Type B pancreatic cell (in vitro differentiated cells): ENCODE measurements at regions not wholly inside any gene's neighbourhood (a gene's known extent, or its start where the extent isn't known, plus 50 kb on each side); places are given as distances from the start of the nearest gene placed in this dataset.

Source experiments
- DNase-seq: peaks from one replicate; pipeline ENCODE4 v3.0.0; 2021; ENCODE audit warnings: mixed read lengths; ENCODE audit not compliant: unreplicated experiment; ENCODE audit errors: extremely low spot score
- H3K27ac Mint-ChIP-seq: 2 replicates; pipeline ENCODE4 v1.8.0; 2021; ENCODE audit warnings: mild to moderate bottlenecking, mixed read lengths
- H3K27me3 Mint-ChIP-seq: 2 replicates; pipeline ENCODE4 v1.8.0; 2021; ENCODE audit warnings: mixed read lengths
- H3K36me3 Mint-ChIP-seq: 2 replicates; pipeline ENCODE4 v1.8.0; 2021; ENCODE audit warnings: mixed read lengths
- H3K4me1 Mint-ChIP-seq: one replicate; pipeline ENCODE4 v1.8.0; 2021; ENCODE audit warnings: mixed read lengths; ENCODE audit not compliant: unreplicated experiment
- H3K4me3 Mint-ChIP-seq: 2 replicates; pipeline ENCODE4 v1.8.0; 2021; ENCODE audit warnings: mild to moderate bottlenecking, mixed read lengths
- H3K9me3 Mint-ChIP-seq: 2 replicates; pipeline ENCODE4 v1.8.0; 2021; ENCODE audit warnings: mixed read lengths
- TF ChIP-seq, protein P1 (sequence below): fragments of 200-600 bp; sonication (generic); conservative IDR thresholded peaks from 2 replicates; pipeline ENCODE4 v1.5.0; 2021; ENCODE audit warnings: antibody characterized with exemption, mild to moderate bottlenecking

DNA sequence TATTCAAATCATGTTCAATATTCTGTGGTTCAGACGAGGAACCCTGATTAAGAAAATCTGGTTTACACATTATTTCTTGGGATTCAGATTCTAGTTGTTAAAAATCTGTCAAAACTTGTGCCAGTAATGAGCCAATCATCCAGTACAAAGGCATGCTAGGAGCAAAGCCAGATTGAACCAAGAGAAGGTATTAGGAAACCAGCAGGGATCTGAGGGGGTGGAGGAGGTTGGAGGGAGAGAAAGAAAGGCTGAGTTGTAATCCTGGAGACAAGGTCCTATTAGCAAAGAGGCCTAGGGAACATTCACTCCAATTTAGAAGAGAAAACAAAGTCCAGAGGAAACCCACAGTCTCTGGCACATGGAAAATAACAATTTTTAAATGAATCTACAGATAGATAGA lies 352.9 kb downstream of the LTN1 start:
- TF ChIP-seq, protein P1, sequence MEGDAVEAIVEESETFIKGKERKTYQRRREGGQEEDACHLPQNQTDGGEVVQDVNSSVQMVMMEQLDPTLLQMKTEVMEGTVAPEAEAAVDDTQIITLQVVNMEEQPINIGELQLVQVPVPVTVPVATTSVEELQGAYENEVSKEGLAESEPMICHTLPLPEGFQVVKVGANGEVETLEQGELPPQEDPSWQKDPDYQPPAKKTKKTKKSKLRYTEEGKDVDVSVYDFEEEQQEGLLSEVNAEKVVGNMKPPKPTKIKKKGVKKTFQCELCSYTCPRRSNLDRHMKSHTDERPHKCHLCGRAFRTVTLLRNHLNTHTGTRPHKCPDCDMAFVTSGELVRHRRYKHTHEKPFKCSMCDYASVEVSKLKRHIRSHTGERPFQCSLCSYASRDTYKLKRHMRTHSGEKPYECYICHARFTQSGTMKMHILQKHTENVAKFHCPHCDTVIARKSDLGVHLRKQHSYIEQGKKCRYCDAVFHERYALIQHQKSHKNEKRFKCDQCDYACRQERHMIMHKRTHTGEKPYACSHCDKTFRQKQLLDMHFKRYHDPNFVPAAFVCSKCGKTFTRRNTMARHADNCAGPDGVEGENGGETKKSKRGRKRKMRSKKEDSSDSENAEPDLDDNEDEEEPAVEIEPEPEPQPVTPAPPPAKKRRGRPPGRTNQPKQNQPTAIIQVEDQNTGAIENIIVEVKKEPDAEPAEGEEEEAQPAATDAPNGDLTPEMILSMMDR, result no peak
- H3K9me3 Mint-ChIP-seq, result no peaks in the 10 kb centered on the region
- H3K27me3 Mint-ChIP-seq, result no peaks in the 10 kb centered on the region
- no peak overlapping the region for H3K27ac Mint-ChIP-seq
- peaks cover 4% of the 10 kb centered on the region for H3K4me1 Mint-ChIP-seq
- no peak overlapping the region for H3K4me3 Mint-ChIP-seq
- DNase-seq, result no peak
- H3K36me3 Mint-ChIP-seq, result no peaks in the 10 kb centered on the region

DNA sequence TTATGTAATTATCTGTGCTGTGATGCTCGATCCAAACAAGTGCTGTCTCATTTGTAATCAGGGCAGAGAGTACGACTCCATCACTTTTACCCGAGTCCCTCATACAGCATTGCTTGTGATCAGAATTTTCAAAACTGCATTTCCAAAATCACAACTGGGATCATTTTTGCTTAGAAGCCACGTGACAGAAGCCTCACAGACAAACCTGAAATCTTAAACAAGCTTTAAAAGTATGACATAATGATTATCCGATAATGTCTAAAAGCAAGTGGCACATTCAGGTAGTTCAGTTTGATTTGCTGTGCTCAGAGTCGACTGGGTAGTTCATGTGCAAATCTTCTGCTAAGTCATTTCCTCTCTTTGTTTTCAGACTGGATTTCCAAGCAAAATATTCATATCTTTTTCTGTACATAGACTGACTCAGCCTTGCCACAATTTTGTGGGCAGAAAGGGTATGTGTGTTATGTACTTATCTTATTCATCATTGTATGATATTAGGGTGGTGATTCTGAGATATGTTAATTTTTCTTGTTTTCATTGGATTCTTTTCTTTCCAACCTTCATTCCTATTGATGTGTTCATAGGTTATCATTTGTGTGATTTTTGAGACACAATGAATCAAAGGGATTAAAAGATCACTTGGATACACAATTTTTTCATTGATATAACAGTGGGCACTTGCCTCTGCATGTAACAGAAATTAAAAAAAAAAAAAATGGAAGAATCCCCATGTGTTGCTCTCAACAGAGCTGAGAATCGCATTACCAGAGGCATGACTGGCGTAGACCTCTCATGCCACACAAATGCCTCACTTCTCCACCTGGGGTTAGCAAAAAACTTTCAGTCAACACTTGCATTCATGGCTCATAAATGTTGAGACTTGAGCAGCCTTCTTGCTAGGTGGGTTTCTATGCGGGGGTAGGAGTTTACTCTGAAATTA lies 355.7 kb downstream of the LTN1 start:
- H3K36me3 Mint-ChIP-seq, result no peaks in the 10 kb centered on the region
- peaks cover 4% of the 10 kb centered on the region for H3K4me1 Mint-ChIP-seq
- H3K9me3 Mint-ChIP-seq, result no peaks in the 10 kb centered on the region
- TF ChIP-seq, protein P1, result no peak
- no peak overlapping the region for H3K27ac Mint-ChIP-seq
- DNase-seq, result no peak
- no peaks in the 10 kb centered on the region for H3K27me3 Mint-ChIP-seq
- H3K4me3 Mint-ChIP-seq, result no peak overlapping the region

DNA sequence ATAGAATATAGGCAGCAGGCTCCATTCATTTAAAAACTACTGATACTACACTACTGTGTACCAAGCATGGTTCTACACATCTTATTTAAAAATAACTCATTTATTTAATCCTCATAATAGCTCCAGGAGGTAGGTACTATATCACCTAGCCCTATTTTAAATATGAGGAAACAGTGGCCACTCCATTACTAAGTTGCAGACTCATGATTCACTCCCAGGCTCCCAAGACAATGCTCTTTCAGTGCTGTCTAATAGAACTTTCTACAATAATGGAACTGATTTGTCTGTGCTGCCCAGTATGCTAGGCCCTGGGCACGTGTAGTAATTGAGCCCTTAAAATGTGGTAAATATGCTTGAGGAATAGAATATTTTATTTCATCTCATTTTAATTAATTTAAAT lies 357.1 kb downstream of the LTN1 start:
- Mint-ChIP-seq H3K4me3 (no peak overlapping the region), H3K36me3 (no peaks in the 10 kb centered on the region), H3K9me3 (no peaks in the 10 kb centered on the region), H3K4me1 (peaks cover 4% of the 10 kb centered on the region), H3K27ac (no peak overlapping the region), H3K27me3 (no peaks in the 10 kb centered on the region)
- no peak for DNase-seq
- TF ChIP-seq, protein P1, result no peak

DNA sequence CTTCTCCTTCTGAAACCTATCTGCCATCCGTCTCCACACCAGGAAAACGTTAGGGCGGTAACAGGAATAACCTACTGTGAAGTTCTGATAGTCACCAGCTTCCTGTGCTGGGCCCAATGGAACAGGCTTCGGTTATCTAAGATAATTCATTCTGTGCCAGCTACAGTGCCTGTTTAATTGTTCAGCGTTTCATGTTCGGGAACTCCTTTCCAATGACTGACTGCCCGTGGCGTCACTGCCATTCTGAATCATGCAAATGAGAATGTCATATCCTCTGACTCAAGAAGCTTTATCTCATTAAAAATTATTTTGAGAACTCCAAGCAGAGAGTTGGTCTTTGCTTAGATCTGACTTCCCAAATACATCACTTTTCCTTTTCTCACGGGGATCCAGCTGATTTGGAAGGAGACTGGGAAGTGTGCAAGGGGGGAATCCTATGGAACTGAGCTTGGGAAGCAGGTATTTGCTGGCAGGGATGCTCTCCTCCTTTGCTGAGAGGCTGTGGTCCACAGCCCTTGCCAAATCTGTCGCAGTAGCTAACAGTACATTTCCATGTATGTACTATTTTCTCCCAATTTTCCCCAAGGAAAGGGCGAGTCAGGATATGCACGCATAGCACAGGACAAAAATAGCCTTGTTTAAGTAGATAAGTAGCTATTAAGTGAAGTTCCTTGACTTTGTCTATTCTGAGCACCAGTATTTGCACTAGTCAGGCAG lies 358.7 kb downstream of the LTN1 start:
- H3K4me3 Mint-ChIP-seq, result no peak overlapping the region
- H3K36me3 Mint-ChIP-seq, result no peaks in the 10 kb centered on the region
- no peaks in the 10 kb centered on the region for H3K9me3 Mint-ChIP-seq
- TF ChIP-seq, protein P1, result no peak
- DNase-seq, result no peak
- no peaks in the 10 kb centered on the region for H3K27me3 Mint-ChIP-seq
- H3K27ac Mint-ChIP-seq, result no peak overlapping the region
- H3K4me1 Mint-ChIP-seq, result no peaks in the 10 kb centered on the region

DNA sequence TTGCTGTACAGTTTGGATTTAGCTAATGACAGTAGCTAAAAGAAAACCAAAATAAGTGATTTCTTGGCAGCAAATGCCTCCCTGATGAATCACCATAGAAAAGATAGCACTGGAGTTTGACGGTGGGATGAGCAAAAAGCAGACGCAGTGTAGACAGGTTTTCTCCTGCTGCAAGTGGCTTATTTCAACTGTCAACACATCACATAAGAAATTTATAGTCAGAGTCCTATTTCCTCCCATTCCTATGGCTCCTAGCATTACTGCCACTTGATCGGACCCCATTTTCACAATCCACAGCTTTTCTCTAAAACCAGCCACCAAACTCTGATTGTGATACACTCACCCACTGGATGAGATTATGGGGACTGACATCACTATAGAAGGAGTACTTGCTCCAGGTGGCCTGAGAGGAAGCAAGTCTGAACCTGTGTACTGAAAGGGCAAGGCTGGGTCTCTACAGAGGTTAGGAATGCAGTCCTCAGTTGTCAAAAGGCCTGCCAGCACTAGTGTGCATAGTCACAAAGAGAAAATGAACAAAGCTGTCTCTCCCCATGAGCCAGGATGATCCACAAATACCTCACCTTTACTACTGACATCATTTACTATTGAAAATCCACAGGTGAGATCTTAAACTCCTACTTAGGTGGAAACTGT lies 359.8 kb downstream of the LTN1 start:
- no peaks in the 10 kb centered on the region for H3K36me3 Mint-ChIP-seq
- TF ChIP-seq, protein P1, result no peak
- no peaks in the 10 kb centered on the region for H3K9me3 Mint-ChIP-seq
- H3K27me3 Mint-ChIP-seq, result no peaks in the 10 kb centered on the region
- H3K4me1 Mint-ChIP-seq, result no peaks in the 10 kb centered on the region
- no peak overlapping the region for H3K4me3 Mint-ChIP-seq
- DNase-seq, result no peak
- peak overlapping the region; percentile 69 for H3K27ac Mint-ChIP-seq
